Effector memory CD8-positive, alpha-beta T cell (primary cell): ENCODE measurements at regions not wholly inside any gene's neighbourhood (a gene's known extent, or its start where the extent isn't known, plus 50 kb on each side); places are given as distances from the start of the nearest gene placed in this dataset.
A peak's percentile ranks its signal among the peaks of the same experiment; 100 is the strongest.

Source experiments
- ATAC-seq: fragments of 150-1000 bp; cut with Tn5 transposase; replicated peaks from 2 replicates; pipeline ENCODE4 v1.10.0; 2021; ENCODE audit warnings: mild to moderate bottlenecking, moderate library complexity
- DNase-seq, 3 experiments: peaks; one replicate each; pipeline ENCODE4 v3.0.0; 2021
- H3K27ac Mint-ChIP-seq, 2 donors: one replicate each; pipeline ENCODE4 v1.8.0; 2022; ENCODE audit warnings: mild to moderate bottlenecking in 2 of 2, mixed read lengths in 2 of 2, moderate library complexity in 2 of 2
- H3K27me3 Mint-ChIP-seq, 2 donors: one replicate each; pipeline ENCODE4 v1.8.0; 2022; ENCODE audit warnings: mixed read lengths in 2 of 2
- H3K36me3 Mint-ChIP-seq: one replicate; pipeline ENCODE4 v1.8.0; 2022; ENCODE audit warnings: mild to moderate bottlenecking, moderate library complexity, mixed read lengths; ENCODE audit not compliant: insufficient read depth
- H3K4me1 Mint-ChIP-seq, 2 donors: one replicate each; pipeline ENCODE4 v1.8.0; 2022; ENCODE audit warnings: low read depth in 2 of 2, mixed read lengths in 2 of 2
- H3K4me3 Mint-ChIP-seq, 2 donors: one replicate each; pipeline ENCODE4 v1.8.0; 2022; ENCODE audit warnings: mild to moderate bottlenecking in 2 of 2, mixed read lengths in 2 of 2, moderate library complexity in 2 of 2
- H3K9me3 Mint-ChIP-seq, 2 donors: one replicate each; pipeline ENCODE4 v1.8.0; 2022; ENCODE audit warnings: mixed read lengths in 2 of 2

GRCh38 chr2:147331790-147332419 is 512.9 kb upstream of the ACVR2A start:
- Mint-ChIP-seq H3K27me3 (no peaks in the 10 kb centered on the region), H3K9me3 (peaks cover 0 to 3% of the 10 kb centered on the region in 2 donors), H3K27ac (no peak overlapping the region), H3K36me3 (no peaks in the 10 kb centered on the region), H3K4me1 (peaks cover 0 to 2% of the 10 kb centered on the region in 2 donors), H3K4me3 (no peak overlapping the region)
- ATAC-seq, result peak; percentile 32
- DNase-seq, result peak in 2 of 3 experiments; percentile 7 to 14

- no peak overlapping the region for H3K27ac Mint-ChIP-seq
- DNase-seq (no peak), ATAC-seq (no peak)
- peaks cover 0 to 2% of the 10 kb centered on the region in 2 donors for H3K4me1 Mint-ChIP-seq
- H3K27me3 Mint-ChIP-seq, result no peaks in the 10 kb centered on the region
- peaks cover 0 to 3% of the 10 kb centered on the region in 2 donors for H3K9me3 Mint-ChIP-seq
- H3K36me3 Mint-ChIP-seq, result no peaks in the 10 kb centered on the region
- H3K4me3 Mint-ChIP-seq, result no peak overlapping the region
Observed at GRCh38 chr2:147330925-147331324, 513.9 kb upstream of the ACVR2A start.

GRCh38 chr2:147327613-147328012 is 517.2 kb upstream of the ACVR2A start:
- Mint-ChIP-seq H3K4me3 (peak overlapping the region in 1 of 2 donors; percentile 10), H3K27me3 (no peaks in the 10 kb centered on the region), H3K27ac (no peak overlapping the region), H3K36me3 (no peaks in the 10 kb centered on the region), H3K4me1 (peaks cover 0 to 2% of the 10 kb centered on the region in 2 donors), H3K9me3 (peaks cover 0 to 1% of the 10 kb centered on the region in 2 donors)
- ATAC-seq (no peak), DNase-seq (no peak)

- peaks cover 0 to 1% of the 10 kb centered on the region in 2 donors for H3K9me3 Mint-ChIP-seq
- peaks cover 0 to 2% of the 10 kb centered on the region in 2 donors for H3K4me1 Mint-ChIP-seq
- no peak overlapping the region for H3K4me3 Mint-ChIP-seq
- no peaks in the 10 kb centered on the region for H3K36me3 Mint-ChIP-seq
- H3K27ac Mint-ChIP-seq, result no peak overlapping the region
- no peaks in the 10 kb centered on the region for H3K27me3 Mint-ChIP-seq
- no peak for ATAC-seq
- DNase-seq, result no peak
Observed at GRCh38 chr2:147325990-147326389, 518.8 kb upstream of the ACVR2A start.

GRCh38 chr2:147320146-147320545 is 524.7 kb upstream of the ACVR2A start:
- no peak for DNase-seq
- no peak overlapping the region for H3K4me3 Mint-ChIP-seq
- no peak overlapping the region for H3K27ac Mint-ChIP-seq
- no peaks in the 10 kb centered on the region for H3K27me3 Mint-ChIP-seq
- H3K36me3 Mint-ChIP-seq, result no peaks in the 10 kb centered on the region
- no peaks in the 10 kb centered on the region for H3K4me1 Mint-ChIP-seq
- no peak for ATAC-seq
- H3K9me3 Mint-ChIP-seq, result peaks cover 7 to 11% of the 10 kb centered on the region in 2 donors

- Mint-ChIP-seq H3K9me3 (peaks cover 0 to 2% of the 10 kb centered on the region in 2 donors), H3K4me3 (no peak overlapping the region)
Observed at GRCh38 chr2:147311058-147311430, 533.8 kb upstream of the ACVR2A start.

GRCh38 chr2:147310335-147311057 is 534.3 kb upstream of the ACVR2A start:
- no peak for ATAC-seq
- H3K27ac Mint-ChIP-seq, result no peak overlapping the region
- no peaks in the 10 kb centered on the region for H3K36me3 Mint-ChIP-seq
- no peaks in the 10 kb centered on the region for H3K27me3 Mint-ChIP-seq
- peaks cover 0 to 2% of the 10 kb centered on the region in 2 donors for H3K9me3 Mint-ChIP-seq
- no peaks in the 10 kb centered on the region for H3K4me1 Mint-ChIP-seq
- no peak for DNase-seq
- H3K4me3 Mint-ChIP-seq, result no peak overlapping the region

More at GRCh38 chr2:147311058-147311430, 533.8 kb upstream of the ACVR2A start:
- Mint-ChIP-seq H3K27ac (no peak overlapping the region), H3K36me3 (no peaks in the 10 kb centered on the region), H3K27me3 (no peaks in the 10 kb centered on the region), H3K4me1 (no peaks in the 10 kb centered on the region)
- ATAC-seq (no peak), DNase-seq (no peak)

- ATAC-seq, result peak; percentile 57
- H3K27ac Mint-ChIP-seq, result peak overlapping the region in 1 of 2 donors; percentile 72
- H3K4me1 Mint-ChIP-seq, result peaks cover 0 to 10% of the 10 kb centered on the region in 2 donors
- DNase-seq, result no peak
- H3K27me3 Mint-ChIP-seq, result no peaks in the 10 kb centered on the region
- no peaks in the 10 kb centered on the region for H3K36me3 Mint-ChIP-seq
- H3K4me3 Mint-ChIP-seq, result no peak overlapping the region
- peaks cover 3 to 8% of the 10 kb centered on the region in 2 donors for H3K9me3 Mint-ChIP-seq
Observed at GRCh38 chr2:147297820-147298219, 547.0 kb upstream of the ACVR2A start.

GRCh38 chr2:147294825-147295392 is 549.9 kb upstream of the ACVR2A start:
- Mint-ChIP-seq H3K4me1 (peaks cover 0 to 10% of the 10 kb centered on the region in 2 donors), H3K27me3 (no peaks in the 10 kb centered on the region), H3K9me3 (peaks cover 5 to 8% of the 10 kb centered on the region in 2 donors), H3K4me3 (no peak overlapping the region), H3K36me3 (no peaks in the 10 kb centered on the region), H3K27ac (no peak overlapping the region)
- no peak for DNase-seq
- ATAC-seq, result no peak

- no peak for DNase-seq
- no peaks in the 10 kb centered on the region for H3K36me3 Mint-ChIP-seq
- no peaks in the 10 kb centered on the region for H3K27me3 Mint-ChIP-seq
- H3K4me1 Mint-ChIP-seq, result peaks cover 0 to 10% of the 10 kb centered on the region in 2 donors
- no peak for ATAC-seq
- H3K27ac Mint-ChIP-seq, result no peak overlapping the region
- peaks cover 5 to 8% of the 10 kb centered on the region in 2 donors for H3K9me3 Mint-ChIP-seq
- H3K4me3 Mint-ChIP-seq, result no peak overlapping the region
Observed at GRCh38 chr2:147293991-147294824, 550.6 kb upstream of the ACVR2A start.

- Mint-ChIP-seq H3K27me3 (no peaks in the 10 kb centered on the region), H3K4me3 (no peak overlapping the region), H3K36me3 (no peaks in the 10 kb centered on the region), H3K4me1 (peaks cover 0 to 6% of the 10 kb centered on the region in 2 donors), H3K9me3 (peaks cover 0 to 4% of the 10 kb centered on the region in 2 donors), H3K27ac (no peak overlapping the region)
- DNase-seq, result no peak
- peak; percentile 88 for ATAC-seq
Observed at GRCh38 chr2:147288131-147288530, 556.7 kb upstream of the ACVR2A start.

GRCh38 chr2:147275943-147276342 is 568.9 kb upstream of the ACVR2A start:
- Mint-ChIP-seq H3K27me3 (no peaks in the 10 kb centered on the region), H3K4me1 (no peaks in the 10 kb centered on the region), H3K27ac (no peak overlapping the region), H3K9me3 (no peaks in the 10 kb centered on the region), H3K4me3 (no peak overlapping the region), H3K36me3 (no peaks in the 10 kb centered on the region)
- DNase-seq (no peak), ATAC-seq (no peak)

- no peak overlapping the region for H3K4me3 Mint-ChIP-seq
- ATAC-seq (no peak), DNase-seq (no peak)
- peaks cover 0 to 5% of the 10 kb centered on the region in 2 donors for H3K27me3 Mint-ChIP-seq
- no peaks in the 10 kb centered on the region for H3K4me1 Mint-ChIP-seq
- no peak overlapping the region for H3K27ac Mint-ChIP-seq
- H3K9me3 Mint-ChIP-seq, result peaks cover 9 to 13% of the 10 kb centered on the region in 2 donors
- no peaks in the 10 kb centered on the region for H3K36me3 Mint-ChIP-seq
Observed at GRCh38 chr2:147273628-147274027, 571.2 kb upstream of the ACVR2A start.
